ENCODE measurements at regions not wholly inside any gene's neighbourhood (a gene's known extent, or its start where the extent isn't known, plus 50 kb on each side); places are given as distances from the start of the nearest gene placed in this dataset.

DNA sequence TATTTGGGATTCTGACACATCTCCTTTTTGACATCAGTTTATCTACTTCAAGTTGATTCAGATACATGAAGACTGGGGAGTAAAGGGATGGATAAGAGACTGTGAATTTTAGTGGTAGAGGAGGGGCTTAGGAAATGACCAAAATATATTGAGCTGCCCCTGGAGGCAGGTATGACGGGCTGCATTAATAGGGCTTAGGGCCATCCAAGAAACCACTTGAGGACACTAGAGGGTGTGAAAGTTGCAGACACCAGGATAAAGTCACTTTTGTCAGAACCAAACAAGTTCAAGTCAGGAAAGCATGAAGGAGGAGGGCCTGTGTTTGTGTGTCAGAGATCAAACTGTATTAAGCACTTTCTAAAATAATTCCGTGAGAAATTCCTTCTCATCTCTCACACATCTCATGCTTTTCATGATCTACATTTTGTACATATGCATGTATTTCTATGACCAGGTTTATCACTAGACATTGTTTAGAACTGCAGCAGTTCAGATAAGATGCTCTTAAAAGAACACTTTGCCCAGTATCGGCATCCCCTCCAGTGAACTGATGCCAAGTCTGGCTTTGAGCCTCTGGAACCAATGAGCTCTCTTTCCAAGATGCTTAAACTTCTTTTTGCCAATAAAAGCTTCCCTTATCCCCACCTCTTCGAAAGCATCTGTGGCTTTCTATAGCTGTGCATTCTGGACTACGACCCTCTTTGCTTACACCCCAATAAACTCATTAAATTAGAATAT, 136.9 kb downstream of the SLC38A1 start:
- no peak for TF ChIP-seq JUND (IDR thresholded peaks at IDR 0.05; ENCODE audit: low read depth)
- DNase-seq (ENCODE audit: low read depth in 1 of 2, low spot score in 1 of 2), result peak in 1 of 2 experiments; percentile 83

DNA sequence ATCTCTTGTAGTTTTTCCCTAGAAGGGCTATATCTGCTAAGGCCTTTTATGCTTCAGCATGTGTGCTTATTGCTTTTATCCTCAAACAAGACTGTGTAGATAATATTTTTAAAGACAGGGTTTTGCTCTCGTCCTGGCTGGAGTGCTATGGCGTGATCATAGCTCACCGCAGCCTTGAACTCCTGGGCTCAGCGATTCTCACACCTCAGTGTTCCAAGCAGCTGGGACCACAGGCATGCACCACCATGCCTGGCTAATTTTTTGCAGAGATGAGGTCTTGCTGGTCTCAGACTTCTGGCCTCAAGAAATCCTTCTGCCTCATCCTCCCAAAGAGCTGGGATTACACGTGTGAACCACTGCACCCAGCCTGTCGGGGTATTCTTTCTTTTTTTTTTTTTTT, 137.3 kb upstream of the SCAF11 start:
- in situ Hi-C loops (cut with HindIII; ENCODE audit: low pct_unique_long_range_greater_than_20kb, low sequenced_read_pairs), result no loop called here
- no peak for DNase-seq (ENCODE audit: low read depth in 1 of 2, low spot score in 1 of 2)
- no peak for TF ChIP-seq JUND (IDR thresholded peaks at IDR 0.05; ENCODE audit: low read depth)

More for the DNA sequence above, 136.9 kb downstream of the SLC38A1 start:
- in situ Hi-C loops (cut with HindIII; ENCODE audit: low pct_unique_long_range_greater_than_20kb, low sequenced_read_pairs), result no loop called here

GRCh38 chr12:46126050-46126727, 135.8 kb upstream of the SCAF11 start:
- in situ Hi-C loops (cut with HindIII; ENCODE audit: low pct_unique_long_range_greater_than_20kb, low sequenced_read_pairs), result no loop called here
- DNase-seq (ENCODE audit: low read depth in 1 of 2, low spot score in 1 of 2), result peak in 1 of 2 experiments; percentile 87
- TF ChIP-seq JUND (IDR thresholded peaks at IDR 0.05; ENCODE audit: low read depth), result no peak; the same call in 1 of the 2 replicates

DNA sequence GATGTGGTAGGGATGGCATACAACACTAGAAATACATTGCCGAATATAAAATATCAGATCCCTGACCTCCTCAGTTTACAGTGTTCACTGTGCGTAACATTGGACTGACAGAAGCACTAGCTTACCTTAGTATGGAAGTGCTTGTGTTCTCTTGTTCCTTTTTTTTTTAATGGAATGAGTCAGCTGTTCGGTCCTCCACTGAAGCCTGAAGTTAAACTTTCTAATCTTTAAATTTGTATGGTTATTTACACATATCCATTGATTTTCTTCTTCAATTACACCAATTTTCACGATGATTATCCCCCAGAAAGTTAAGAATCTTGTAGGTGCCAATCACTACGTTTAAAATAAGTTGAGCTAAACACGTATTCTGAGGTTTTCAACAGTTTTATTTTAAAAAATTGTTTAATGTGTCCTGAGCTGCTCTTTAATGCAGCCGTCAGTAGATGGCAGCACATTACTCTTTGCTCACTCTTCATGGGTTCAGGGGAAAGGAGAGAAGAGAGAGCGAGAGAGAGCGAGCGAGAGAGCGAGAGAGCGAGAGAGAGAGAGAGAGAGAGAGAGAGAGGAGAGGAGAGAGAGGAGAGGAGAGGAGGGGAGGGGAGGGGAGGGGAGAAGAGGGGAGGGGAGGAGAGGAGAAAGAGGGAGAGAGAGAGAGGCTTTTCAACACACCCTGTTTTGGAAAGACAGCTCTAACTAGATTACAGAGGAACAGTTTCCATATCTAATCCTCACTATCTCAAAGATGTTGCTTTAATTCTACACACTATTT, 134.7 kb upstream of the SCAF11 start:
- TF ChIP-seq JUND (IDR thresholded peaks at IDR 0.05; ENCODE audit: low read depth), result no peak
- in situ Hi-C loops (cut with HindIII; ENCODE audit: low pct_unique_long_range_greater_than_20kb, low sequenced_read_pairs), result no loop called here
- peak; percentile 38 to 92 for DNase-seq (ENCODE audit: low read depth in 1 of 2, low spot score in 1 of 2)

GRCh38 chr12:46124132-46124847, 133.9 kb upstream of the SCAF11 start:
- in situ Hi-C loops (cut with HindIII; ENCODE audit: low pct_unique_long_range_greater_than_20kb, low sequenced_read_pairs), result no loop called here
- TF ChIP-seq JUND (IDR thresholded peaks at IDR 0.05; ENCODE audit: low read depth), result no peak
- DNase-seq (ENCODE audit: low read depth in 1 of 2, low spot score in 1 of 2), result no peak

DNA sequence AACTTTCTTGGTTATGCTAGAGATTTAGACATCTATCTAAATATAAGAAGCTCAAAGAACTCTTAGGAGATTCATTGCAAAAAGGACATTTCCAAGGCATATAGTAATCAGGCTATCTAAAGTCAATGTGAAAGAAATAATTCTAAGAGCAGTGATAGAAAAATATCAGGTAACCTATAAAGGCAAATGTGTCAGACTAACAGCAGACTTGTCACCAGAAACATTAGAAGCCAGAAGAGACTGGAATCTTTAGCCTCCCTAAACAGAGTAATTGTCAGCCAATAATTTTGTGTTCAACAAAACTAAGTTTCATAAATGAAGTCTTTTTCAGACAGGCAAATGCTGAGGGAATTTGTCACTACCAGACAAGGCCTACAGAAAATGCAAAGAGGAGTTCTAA, 122.0 kb upstream of the SCAF11 start:
- TF ChIP-seq JUND (IDR thresholded peaks at IDR 0.05; ENCODE audit: low read depth), result no peak
- in situ Hi-C loops (cut with HindIII; ENCODE audit: low pct_unique_long_range_greater_than_20kb, low sequenced_read_pairs), result no loop called here
- DNase-seq (ENCODE audit: low read depth in 1 of 2, low spot score in 1 of 2), result no peak

DNA sequence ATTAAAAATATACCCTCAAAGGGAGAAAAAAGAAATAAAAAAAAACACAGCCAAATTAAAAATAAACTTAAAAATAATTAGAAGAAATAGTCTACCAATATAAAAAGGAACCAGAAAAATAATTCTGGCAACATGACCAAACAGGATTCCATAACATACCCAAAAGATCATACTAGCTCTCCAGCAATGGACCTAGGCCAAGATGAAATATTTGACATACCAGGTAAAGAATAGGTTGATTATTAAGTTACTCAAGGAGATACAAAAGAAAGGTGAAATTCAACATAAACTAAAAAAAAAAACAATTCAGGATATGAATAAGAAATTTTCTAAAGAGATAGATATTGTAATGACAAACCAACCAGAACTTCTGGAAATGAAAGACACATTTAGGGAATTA, 121.3 kb upstream of the SCAF11 start:
- in situ Hi-C loops (cut with HindIII; ENCODE audit: low pct_unique_long_range_greater_than_20kb, low sequenced_read_pairs), result no loop called here
- TF ChIP-seq JUND (IDR thresholded peaks at IDR 0.05; ENCODE audit: low read depth), result no peak
- DNase-seq (ENCODE audit: low read depth in 1 of 2, low spot score in 1 of 2), result no peak

GRCh38 chr12:46110928-46111699, 120.7 kb upstream of the SCAF11 start:
- in situ Hi-C loops (cut with HindIII; ENCODE audit: low pct_unique_long_range_greater_than_20kb, low sequenced_read_pairs), result no loop called here
- TF ChIP-seq JUND (IDR thresholded peaks at IDR 0.05; ENCODE audit: low read depth), result no peak
- DNase-seq (ENCODE audit: low read depth in 1 of 2, low spot score in 1 of 2), result no peak

- peak in 1 of 2 experiments; percentile 43 for DNase-seq (ENCODE audit: low read depth in 1 of 2, low spot score in 1 of 2)
- in situ Hi-C loops (cut with HindIII; ENCODE audit: low pct_unique_long_range_greater_than_20kb, low sequenced_read_pairs), result no loop called here
- TF ChIP-seq JUND (IDR thresholded peaks at IDR 0.05; ENCODE audit: low read depth), result no peak
Observed at GRCh38 chr12:46110223-46110611, 119.8 kb upstream of the SCAF11 start.

GRCh38 chr12:46109343-46110222, 119.2 kb upstream of the SCAF11 start:
- no peak for DNase-seq (ENCODE audit: low read depth in 1 of 2, low spot score in 1 of 2)
- TF ChIP-seq JUND (IDR thresholded peaks at IDR 0.05; ENCODE audit: low read depth), result no peak
- in situ Hi-C loops (cut with HindIII; ENCODE audit: low pct_unique_long_range_greater_than_20kb, low sequenced_read_pairs), result no loop called here

GRCh38 chr12:46108721-46109120, 118.3 kb upstream of the SCAF11 start:
- TF ChIP-seq JUND (IDR thresholded peaks at IDR 0.05; ENCODE audit: low read depth), result no peak
- in situ Hi-C loops (cut with HindIII; ENCODE audit: low pct_unique_long_range_greater_than_20kb, low sequenced_read_pairs), result no loop called here
- no peak for DNase-seq (ENCODE audit: low read depth in 1 of 2, low spot score in 1 of 2)
